Erythroblast (primary cell): ENCODE measurements at regions not wholly inside any gene's neighbourhood (a gene's known extent, or its start where the extent isn't known, plus 50 kb on each side); places are given as distances from the start of the nearest gene placed in this dataset.

Experiments used
- GATA1 ChIP-seq: IDR thresholded peaks from 2 replicates; pipeline ENCODE4 v1.6.1; 2011; ENCODE audit warnings: low read depth, mild to moderate bottlenecking, control low read depth, low read length, moderate library complexity
- POLR2A ChIP-seq: IDR thresholded peaks from 2 replicates; pipeline ENCODE4 v1.6.1; 2011; ENCODE audit warnings: mild to moderate bottlenecking, low read length

DNA sequence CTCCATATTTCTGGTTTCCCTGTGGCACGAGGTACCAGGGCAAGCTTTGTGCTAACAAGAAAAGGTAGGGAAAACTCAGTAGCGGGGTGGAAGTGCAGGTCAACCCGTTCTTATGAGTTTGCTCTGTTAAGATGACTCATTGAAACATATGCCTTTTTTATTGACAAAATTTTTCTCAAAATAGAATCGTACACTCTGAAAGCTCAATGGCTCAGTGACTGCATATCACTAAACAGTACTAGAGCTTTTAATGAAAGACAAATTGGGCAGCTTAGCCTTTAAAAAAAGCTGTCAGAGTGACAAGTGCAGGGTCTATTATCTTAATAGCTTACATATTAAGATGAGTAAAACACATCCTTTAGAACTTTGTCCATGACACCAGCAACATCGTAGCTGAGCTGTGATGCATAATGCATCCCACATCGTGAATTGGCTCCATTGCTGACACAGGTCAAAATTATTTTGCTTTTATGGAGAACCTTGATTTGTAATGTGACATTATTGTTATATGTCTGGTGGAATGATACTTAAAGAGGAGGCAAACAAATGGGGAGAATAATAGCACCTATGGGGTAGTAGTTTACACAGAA is 264.4 kb downstream of the ETV1 start:
- TF ChIP-seq POLR2A (no peak), GATA1 (no peak)
